Activated B cell treated with CpG ODN at 0.5 μM for 24 hours (primary cell): ENCODE measurements at regions not wholly inside any gene's neighbourhood (a gene's known extent, or its start where the extent isn't known, plus 50 kb on each side); places are given as distances from the start of the nearest gene placed in this dataset.

Source experiments
- ATAC-seq: fragments of 200-7000 bp; cut with Tn5 transposase; one replicate; pipeline ENCODE4 v1.10.0; 2021; ENCODE audit warnings: low read depth, mild to moderate bottlenecking, moderate library complexity
- CTCF ChIA-PET: fragments of 350-600 bp; sonication (Branson Sonifier 250); formaldehyde crosslinking; loops from one replicate; lab custom pipeline; 2021; ENCODE audit warnings: antibody characterized with exemption; lab: Charles Lee
- POLR2A ChIA-PET: fragments of 350-600 bp; sonication (Branson Sonifier 250); formaldehyde crosslinking; loops from one replicate; lab custom pipeline; 2021; ENCODE audit warnings: antibody characterized with exemption; lab: Charles Lee
- DNase-seq: peaks from one replicate; pipeline ENCODE4 v3.0.0; 2022
- H3K27ac Mint-ChIP-seq: one replicate; pipeline ENCODE4 v1.8.0; 2020; ENCODE audit warnings: mixed read lengths
- H3K27me3 Mint-ChIP-seq: one replicate; pipeline ENCODE4 v1.8.0; 2021; ENCODE audit warnings: mixed read lengths
- H3K36me3 Mint-ChIP-seq: one replicate; pipeline ENCODE4 v1.8.0; 2021; ENCODE audit warnings: low read depth, mixed read lengths
- H3K4me1 Mint-ChIP-seq: one replicate; pipeline ENCODE4 v1.8.0; 2021; ENCODE audit warnings: mixed read lengths
- H3K4me3 Mint-ChIP-seq: one replicate; pipeline ENCODE4 v1.8.0; 2020; ENCODE audit warnings: mild to moderate bottlenecking, mixed read lengths
- H3K9me3 Mint-ChIP-seq: one replicate; pipeline ENCODE4 v1.8.0; 2020; ENCODE audit warnings: mixed read lengths
- CTCF ChIP-seq: fragments of 200-600 bp; IDR thresholded peaks from one replicate; pipeline ENCODE4 v1.8.0; 2022; ENCODE audit warnings: antibody characterized with exemption, mild to moderate bottlenecking
- intact Hi-C: fragments of 100-400 bp; cut with micrococcal nuclease; formaldehyde crosslinking; loops from one replicate; pipeline ENCODE4 v1.15.1; 2024

- H3K9me3 Mint-ChIP-seq: peaks cover 5% of the 10 kb centered on the region
- no peak for ATAC-seq
- TF ChIP-seq CTCF: no peak
- ChIA-PET CTCF (no interaction called here), POLR2A (no interaction called here)
- no peak for DNase-seq
- no peak overlapping the region for H3K27ac Mint-ChIP-seq
- no peaks in the 10 kb centered on the region for H3K4me1 Mint-ChIP-seq
- H3K27me3 Mint-ChIP-seq: no peaks in the 10 kb centered on the region
- no peaks in the 10 kb centered on the region for H3K36me3 Mint-ChIP-seq
- intact Hi-C loops: no loop called here
- no peak overlapping the region for H3K4me3 Mint-ChIP-seq
Measured at GRCh38 chr5:57575839-57576238, 93.2 kb upstream of the ACTBL2 start.

GRCh38 chr5:57572461-57572860 is 89.8 kb upstream of the ACTBL2 start:
- Mint-ChIP-seq H3K27ac (no peak overlapping the region), H3K9me3 (no peaks in the 10 kb centered on the region), H3K4me1 (no peaks in the 10 kb centered on the region), H3K36me3 (no peaks in the 10 kb centered on the region), H3K4me3 (no peak overlapping the region), H3K27me3 (no peaks in the 10 kb centered on the region)
- ChIA-PET CTCF (no interaction called here), POLR2A (no interaction called here)
- intact Hi-C loops: no loop called here
- TF ChIP-seq CTCF: no peak
- DNase-seq: no peak
- ATAC-seq: no peak

GRCh38 chr5:57569601-57570000 is 87.0 kb upstream of the ACTBL2 start:
- ChIA-PET POLR2A (no interaction called here), CTCF (interaction anchor here (1.2 kb wide), 1 partner anchor 57 kb away, joined by 3 read pairs; no protein-coding TSS in a partner anchor)
- Mint-ChIP-seq H3K27me3 (no peaks in the 10 kb centered on the region), H3K9me3 (no peaks in the 10 kb centered on the region), H3K4me1 (peaks cover 2% of the 10 kb centered on the region), H3K36me3 (no peaks in the 10 kb centered on the region), H3K27ac (no peak overlapping the region), H3K4me3 (no peak overlapping the region)
- TF ChIP-seq CTCF: no peak
- ATAC-seq: no peak
- intact Hi-C loops: no loop called here
- DNase-seq: no peak

- POLR2A ChIA-PET: no interaction called here
- no peak overlapping the region for H3K27ac Mint-ChIP-seq
Measured at GRCh38 chr5:57568136-57568535, 85.5 kb upstream of the ACTBL2 start.

GRCh38 chr5:57566914-57567313 is 84.3 kb upstream of the ACTBL2 start:
- ChIA-PET CTCF (no interaction called here), POLR2A (no interaction called here)
- no peak overlapping the region for H3K27ac Mint-ChIP-seq
- ATAC-seq (no peak), DNase-seq (no peak)
- H3K36me3 Mint-ChIP-seq: no peaks in the 10 kb centered on the region
- no peak for TF ChIP-seq CTCF
- H3K4me1 Mint-ChIP-seq: peaks cover 2% of the 10 kb centered on the region
- intact Hi-C loops: no loop called here
- no peak overlapping the region for H3K4me3 Mint-ChIP-seq
- no peaks in the 10 kb centered on the region for H3K27me3 Mint-ChIP-seq
- H3K9me3 Mint-ChIP-seq: no peaks in the 10 kb centered on the region

More at GRCh38 chr5:57568136-57568535, 85.5 kb upstream of the ACTBL2 start:
- H3K4me1 Mint-ChIP-seq: peaks cover 2% of the 10 kb centered on the region
- CTCF ChIA-PET: no interaction called here
- H3K4me3 Mint-ChIP-seq: no peak overlapping the region
- intact Hi-C loops: no loop called here
- TF ChIP-seq CTCF: no peak
- no peaks in the 10 kb centered on the region for H3K27me3 Mint-ChIP-seq
- no peaks in the 10 kb centered on the region for H3K36me3 Mint-ChIP-seq
- DNase-seq: no peak
- no peaks in the 10 kb centered on the region for H3K9me3 Mint-ChIP-seq
- no peak for ATAC-seq
